OCI-LY1 (cell line): ENCODE measurements at regions not wholly inside any gene's neighbourhood (a gene's known extent, or its start where the extent isn't known, plus 50 kb on each side); places are given as distances from the start of the nearest gene placed in this dataset.

ENCODE experiments used
- EZH2 ChIP-seq: fragments of 200-600 bp; sonication (generic), shearing (Covaris generic); IDR thresholded peaks from 2 replicates; pipeline ENCODE4 v1.8.0; 2017; ENCODE audit warnings: borderline replicate concordance, mixed run types, mild to moderate bottlenecking, antibody characterized with exemption, low read length, moderate library complexity, mixed read lengths
- TF ChIP-seq, protein P1 (sequence below): fragments of 200-600 bp; sonication (generic), shearing (Covaris generic); IDR thresholded peaks from 2 replicates; pipeline ENCODE4 v1.5.1; 2017; ENCODE audit warnings: mild to moderate bottlenecking, antibody characterized with exemption, low read length, moderate library complexity, mixed read lengths

- TF ChIP-seq, protein P1, sequence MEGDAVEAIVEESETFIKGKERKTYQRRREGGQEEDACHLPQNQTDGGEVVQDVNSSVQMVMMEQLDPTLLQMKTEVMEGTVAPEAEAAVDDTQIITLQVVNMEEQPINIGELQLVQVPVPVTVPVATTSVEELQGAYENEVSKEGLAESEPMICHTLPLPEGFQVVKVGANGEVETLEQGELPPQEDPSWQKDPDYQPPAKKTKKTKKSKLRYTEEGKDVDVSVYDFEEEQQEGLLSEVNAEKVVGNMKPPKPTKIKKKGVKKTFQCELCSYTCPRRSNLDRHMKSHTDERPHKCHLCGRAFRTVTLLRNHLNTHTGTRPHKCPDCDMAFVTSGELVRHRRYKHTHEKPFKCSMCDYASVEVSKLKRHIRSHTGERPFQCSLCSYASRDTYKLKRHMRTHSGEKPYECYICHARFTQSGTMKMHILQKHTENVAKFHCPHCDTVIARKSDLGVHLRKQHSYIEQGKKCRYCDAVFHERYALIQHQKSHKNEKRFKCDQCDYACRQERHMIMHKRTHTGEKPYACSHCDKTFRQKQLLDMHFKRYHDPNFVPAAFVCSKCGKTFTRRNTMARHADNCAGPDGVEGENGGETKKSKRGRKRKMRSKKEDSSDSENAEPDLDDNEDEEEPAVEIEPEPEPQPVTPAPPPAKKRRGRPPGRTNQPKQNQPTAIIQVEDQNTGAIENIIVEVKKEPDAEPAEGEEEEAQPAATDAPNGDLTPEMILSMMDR = no peak
- TF ChIP-seq EZH2 = no peak
Measured at GRCh38 chr2:167794554-167795255, 452.7 kb downstream of the STK39 start.
